ENCODE measurements at regions not wholly inside any gene's neighbourhood (a gene's known extent, or its start where the extent isn't known, plus 50 kb on each side); places are given as distances from the start of the nearest gene placed in this dataset.

- TF ChIP-seq RBBP5 (IDR thresholded peaks at IDR 0.05; ENCODE audit: borderline replicate concordance, insufficient read depth, low read length, poor library complexity, severe bottlenecking), result no peak
- TF ChIP-seq POLR2AphosphoS5 (IDR thresholded peaks at IDR 0.05; ENCODE audit: control insufficient read depth, insufficient read depth, low read depth, low read length), result no peak
- TF ChIP-seq KDM2B (CRISPR knock-in tag; IDR thresholded peaks at IDR 0.05), result no peak
- TF ChIP-seq, protein P1, sequence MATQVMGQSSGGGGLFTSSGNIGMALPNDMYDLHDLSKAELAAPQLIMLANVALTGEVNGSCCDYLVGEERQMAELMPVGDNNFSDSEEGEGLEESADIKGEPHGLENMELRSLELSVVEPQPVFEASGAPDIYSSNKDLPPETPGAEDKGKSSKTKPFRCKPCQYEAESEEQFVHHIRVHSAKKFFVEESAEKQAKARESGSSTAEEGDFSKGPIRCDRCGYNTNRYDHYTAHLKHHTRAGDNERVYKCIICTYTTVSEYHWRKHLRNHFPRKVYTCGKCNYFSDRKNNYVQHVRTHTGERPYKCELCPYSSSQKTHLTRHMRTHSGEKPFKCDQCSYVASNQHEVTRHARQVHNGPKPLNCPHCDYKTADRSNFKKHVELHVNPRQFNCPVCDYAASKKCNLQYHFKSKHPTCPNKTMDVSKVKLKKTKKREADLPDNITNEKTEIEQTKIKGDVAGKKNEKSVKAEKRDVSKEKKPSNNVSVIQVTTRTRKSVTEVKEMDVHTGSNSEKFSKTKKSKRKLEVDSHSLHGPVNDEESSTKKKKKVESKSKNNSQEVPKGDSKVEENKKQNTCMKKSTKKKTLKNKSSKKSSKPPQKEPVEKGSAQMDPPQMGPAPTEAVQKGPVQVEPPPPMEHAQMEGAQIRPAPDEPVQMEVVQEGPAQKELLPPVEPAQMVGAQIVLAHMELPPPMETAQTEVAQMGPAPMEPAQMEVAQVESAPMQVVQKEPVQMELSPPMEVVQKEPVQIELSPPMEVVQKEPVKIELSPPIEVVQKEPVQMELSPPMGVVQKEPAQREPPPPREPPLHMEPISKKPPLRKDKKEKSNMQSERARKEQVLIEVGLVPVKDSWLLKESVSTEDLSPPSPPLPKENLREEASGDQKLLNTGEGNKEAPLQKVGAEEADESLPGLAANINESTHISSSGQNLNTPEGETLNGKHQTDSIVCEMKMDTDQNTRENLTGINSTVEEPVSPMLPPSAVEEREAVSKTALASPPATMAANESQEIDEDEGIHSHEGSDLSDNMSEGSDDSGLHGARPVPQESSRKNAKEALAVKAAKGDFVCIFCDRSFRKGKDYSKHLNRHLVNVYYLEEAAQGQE (IDR thresholded peaks at IDR 0.05; ENCODE audit: borderline replicate concordance), result no peak
- TF ChIP-seq, protein P1 (CRISPR knock-in tag; IDR thresholded peaks at IDR 0.05; ENCODE audit: low read depth), result no peak
- TF ChIP-seq NR3C1 (CRISPR knock-in tag; IDR thresholded peaks at IDR 0.05), result no peak
- no peak for TF ChIP-seq BHLHE40 (IDR thresholded peaks at IDR 0.05; ENCODE audit: low read length)
- no peak for TF ChIP-seq FOXK1 (CRISPR knock-in tag; IDR thresholded peaks at IDR 0.05; ENCODE audit: borderline replicate concordance)
- no peak for TF ChIP-seq FOXM1 (IDR thresholded peaks at IDR 0.05; ENCODE audit: low read depth)
- no peak for TF ChIP-seq FOXM1 (CRISPR knock-in tag; IDR thresholded peaks at IDR 0.05; ENCODE audit: low read depth)
- no peak for TF ChIP-seq CBFB (CRISPR knock-in tag; IDR thresholded peaks at IDR 0.05)
- TF ChIP-seq CHD2 (IDR thresholded peaks at IDR 0.05; ENCODE audit: low read depth, low read length), result no peak
- TF ChIP-seq, protein P2, sequence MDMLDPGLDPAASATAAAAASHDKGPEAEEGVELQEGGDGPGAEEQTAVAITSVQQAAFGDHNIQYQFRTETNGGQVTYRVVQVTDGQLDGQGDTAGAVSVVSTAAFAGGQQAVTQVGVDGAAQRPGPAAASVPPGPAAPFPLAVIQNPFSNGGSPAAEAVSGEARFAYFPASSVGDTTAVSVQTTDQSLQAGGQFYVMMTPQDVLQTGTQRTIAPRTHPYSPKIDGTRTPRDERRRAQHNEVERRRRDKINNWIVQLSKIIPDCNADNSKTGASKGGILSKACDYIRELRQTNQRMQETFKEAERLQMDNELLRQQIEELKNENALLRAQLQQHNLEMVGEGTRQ (CRISPR knock-in tag; IDR thresholded peaks at IDR 0.05), result no peak
- TF ChIP-seq ZHX1 (conservative IDR thresholded peaks at IDR 0.05; ENCODE audit: low read length), result no peak
- TF ChIP-seq, protein P3, sequence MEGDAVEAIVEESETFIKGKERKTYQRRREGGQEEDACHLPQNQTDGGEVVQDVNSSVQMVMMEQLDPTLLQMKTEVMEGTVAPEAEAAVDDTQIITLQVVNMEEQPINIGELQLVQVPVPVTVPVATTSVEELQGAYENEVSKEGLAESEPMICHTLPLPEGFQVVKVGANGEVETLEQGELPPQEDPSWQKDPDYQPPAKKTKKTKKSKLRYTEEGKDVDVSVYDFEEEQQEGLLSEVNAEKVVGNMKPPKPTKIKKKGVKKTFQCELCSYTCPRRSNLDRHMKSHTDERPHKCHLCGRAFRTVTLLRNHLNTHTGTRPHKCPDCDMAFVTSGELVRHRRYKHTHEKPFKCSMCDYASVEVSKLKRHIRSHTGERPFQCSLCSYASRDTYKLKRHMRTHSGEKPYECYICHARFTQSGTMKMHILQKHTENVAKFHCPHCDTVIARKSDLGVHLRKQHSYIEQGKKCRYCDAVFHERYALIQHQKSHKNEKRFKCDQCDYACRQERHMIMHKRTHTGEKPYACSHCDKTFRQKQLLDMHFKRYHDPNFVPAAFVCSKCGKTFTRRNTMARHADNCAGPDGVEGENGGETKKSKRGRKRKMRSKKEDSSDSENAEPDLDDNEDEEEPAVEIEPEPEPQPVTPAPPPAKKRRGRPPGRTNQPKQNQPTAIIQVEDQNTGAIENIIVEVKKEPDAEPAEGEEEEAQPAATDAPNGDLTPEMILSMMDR (IDR thresholded peaks at IDR 0.05 in 2 of 3, conservative IDR thresholded peaks at IDR 0.05 in 1 of 3; ENCODE audit: insufficient read depth in 2 of 3, low read depth in 1 of 3, low read length in 3 of 3), result no peak
These were observed 219.5 kb downstream of the TMEM161B start for GRCh38 chr5:88049156-88049555.

Measured in K562 (cell line).